Large intestine (tissue), 3 donors: ENCODE measurements at regions not wholly inside any gene's neighbourhood (a gene's known extent, or its start where the extent isn't known, plus 50 kb on each side); places are given as distances from the start of the nearest gene placed in this dataset.

Experiments
- DNase-seq, 2 donors: peaks; one replicate each; pipeline versions ENCODE4 v3.0.0 to v3.0.0-alpha.2; 2013
- H3K27ac ChIP-seq: one replicate; pipeline ENCODE4 v1.5.1; 2013; ENCODE audit warnings: low read length
- H3K27me3 ChIP-seq: 2 replicates; pipeline ENCODE4 v1.6.1; 2013; ENCODE audit warnings: low read length; ENCODE audit not compliant: control insufficient read depth, insufficient read depth
- H3K36me3 ChIP-seq: 2 replicates; pipeline ENCODE4 v1.6.1; 2013; ENCODE audit warnings: low read length; ENCODE audit not compliant: control insufficient read depth, insufficient read depth
- H3K4me1 ChIP-seq: one replicate; pipeline ENCODE4 v1.6.1; 2013; ENCODE audit warnings: low read length; ENCODE audit not compliant: control insufficient read depth, insufficient read depth
- H3K4me3 ChIP-seq: one replicate; pipeline ENCODE4 v1.5.1; 2013; ENCODE audit warnings: low read length
- H3K9me3 ChIP-seq: one replicate; pipeline ENCODE4 v1.6.1; 2013; ENCODE audit warnings: mild to moderate bottlenecking, low read depth, low read length, moderate library complexity; ENCODE audit not compliant: control insufficient read depth
- WGBS: methylation state at CpG from one replicate; pipeline ENCODE4 v1.1.5; 2013; ENCODE audit warnings: low lambda C conversion rate; ENCODE audit not compliant: insufficient coverage; 5-methylcytosine and 5-hydroxymethylcytosine counted together

- Histone ChIP-seq H3K4me1 (no peaks in the 10 kb centered on the region), H3K27me3 (no peaks in the 10 kb centered on the region), H3K4me3 (no peak overlapping the region), H3K9me3 (no peaks in the 10 kb centered on the region), H3K36me3 (no peaks in the 10 kb centered on the region), H3K27ac (no peak overlapping the region)
- no CpG with 5 or more reads among the region's 2 CpGs for WGBS
- DNase-seq: no peak
Observed at GRCh38 chr10:4669585-4669984, 156.4 kb upstream of the AKR1E2 start.

- Histone ChIP-seq H3K27me3 (no peaks in the 10 kb centered on the region), H3K9me3 (no peaks in the 10 kb centered on the region), H3K4me1 (peaks cover 23% of the 10 kb centered on the region), H3K4me3 (no peak overlapping the region), H3K36me3 (no peaks in the 10 kb centered on the region), H3K27ac (peak overlapping the region; percentile 92)
- 54% methylated on average over 3 of the region's 9 CpGs for WGBS
- peak; percentile 93 to 95 for DNase-seq
Observed at GRCh38 chr10:4663162-4663992, 162.6 kb upstream of the AKR1E2 start.

- Histone ChIP-seq H3K27me3 (no peaks in the 10 kb centered on the region), H3K4me1 (peaks cover 23% of the 10 kb centered on the region), H3K4me3 (no peak overlapping the region), H3K36me3 (no peaks in the 10 kb centered on the region), H3K27ac (peak overlapping the region; percentile 92), H3K9me3 (no peaks in the 10 kb centered on the region)
- no peak for DNase-seq
- 80% methylated on average over 1 of the region's 9 CpGs for WGBS
Observed at GRCh38 chr10:4662576-4663161, 163.3 kb upstream of the AKR1E2 start.

- H3K4me1 ChIP-seq: peaks cover 23% of the 10 kb centered on the region
- no peaks in the 10 kb centered on the region for H3K36me3 ChIP-seq
- peaks cover 2% of the 10 kb centered on the region for H3K27me3 ChIP-seq
- H3K4me3 ChIP-seq: no peak overlapping the region
- WGBS: 21% methylated on average over 4 of the region's 16 CpGs
- H3K27ac ChIP-seq: peak overlapping the region; percentile 92
- H3K9me3 ChIP-seq: no peaks in the 10 kb centered on the region
- peak; percentile 48 to 75 for DNase-seq
Observed at GRCh38 chr10:4661511-4662255, 164.3 kb upstream of the AKR1E2 start.

GRCh38 chr10:4658777-4659176 lies 167.2 kb upstream of the AKR1E2 start:
- no peak for DNase-seq
- H3K36me3 ChIP-seq: no peaks in the 10 kb centered on the region
- no peaks in the 10 kb centered on the region for H3K9me3 ChIP-seq
- H3K4me3 ChIP-seq: no peak overlapping the region
- 100% methylated on average over 1 of the region's 8 CpGs for WGBS
- peaks cover 22% of the 10 kb centered on the region for H3K4me1 ChIP-seq
- no peak overlapping the region for H3K27ac ChIP-seq
- H3K27me3 ChIP-seq: peaks cover 2% of the 10 kb centered on the region

- 80% methylated on average over 1 of the region's 7 CpGs for WGBS
- peak in 1 of 2 donors; percentile 34 for DNase-seq
- Histone ChIP-seq H3K4me3 (no peak overlapping the region), H3K4me1 (peaks cover 4% of the 10 kb centered on the region), H3K9me3 (no peaks in the 10 kb centered on the region), H3K27me3 (peaks cover 2% of the 10 kb centered on the region), H3K27ac (no peak overlapping the region), H3K36me3 (no peaks in the 10 kb centered on the region)
Observed at GRCh38 chr10:4656576-4657194, 169.3 kb upstream of the AKR1E2 start.

- 89% methylated on average over 3 of the region's 5 CpGs for WGBS
- no peak for DNase-seq
- Histone ChIP-seq H3K27ac (no peak overlapping the region), H3K36me3 (no peaks in the 10 kb centered on the region), H3K9me3 (no peaks in the 10 kb centered on the region), H3K4me1 (no peaks in the 10 kb centered on the region), H3K27me3 (peaks cover 2% of the 10 kb centered on the region), H3K4me3 (no peak overlapping the region)
Observed at GRCh38 chr10:4655879-4656278, 170.1 kb upstream of the AKR1E2 start.

- no peaks in the 10 kb centered on the region for H3K36me3 ChIP-seq
- peaks cover 2% of the 10 kb centered on the region for H3K27me3 ChIP-seq
- no peak overlapping the region for H3K4me3 ChIP-seq
- DNase-seq: no peak
- no CpG with 5 or more reads among the region's 3 CpGs for WGBS
- no peak overlapping the region for H3K27ac ChIP-seq
- no peaks in the 10 kb centered on the region for H3K9me3 ChIP-seq
- H3K4me1 ChIP-seq: no peaks in the 10 kb centered on the region
Observed at GRCh38 chr10:4655406-4655805, 170.6 kb upstream of the AKR1E2 start.

- WGBS: 88% methylated on average over 1 of the region's 2 CpGs
- Histone ChIP-seq H3K36me3 (no peaks in the 10 kb centered on the region), H3K27ac (no peak overlapping the region), H3K27me3 (peaks cover 2% of the 10 kb centered on the region), H3K4me1 (no peaks in the 10 kb centered on the region), H3K4me3 (no peak overlapping the region), H3K9me3 (no peaks in the 10 kb centered on the region)
- no peak for DNase-seq
Observed at GRCh38 chr10:4654496-4654895, 171.5 kb upstream of the AKR1E2 start.

- no peak overlapping the region for H3K4me3 ChIP-seq
- peaks cover 2% of the 10 kb centered on the region for H3K27me3 ChIP-seq
- no peak overlapping the region for H3K27ac ChIP-seq
- H3K36me3 ChIP-seq: no peaks in the 10 kb centered on the region
- 50% methylated on average over 3 of the region's 8 CpGs for WGBS
- H3K9me3 ChIP-seq: no peaks in the 10 kb centered on the region
- H3K4me1 ChIP-seq: no peaks in the 10 kb centered on the region
- peak in 1 of 2 donors; percentile 8 for DNase-seq
Observed at GRCh38 chr10:4653160-4653559, 172.8 kb upstream of the AKR1E2 start.
